Hypothalamus (tissue), 51 donors: ENCODE measurements at regions not wholly inside any gene's neighbourhood (a gene's known extent, or its start where the extent isn't known, plus 50 kb on each side); places are given as distances from the start of the nearest gene placed in this dataset.

Experiments
- DNase-seq, 51 donors: peaks; one replicate each; lab custom pipeline; 2025; lab: John Stamatoyannopoulos, UW

DNA sequence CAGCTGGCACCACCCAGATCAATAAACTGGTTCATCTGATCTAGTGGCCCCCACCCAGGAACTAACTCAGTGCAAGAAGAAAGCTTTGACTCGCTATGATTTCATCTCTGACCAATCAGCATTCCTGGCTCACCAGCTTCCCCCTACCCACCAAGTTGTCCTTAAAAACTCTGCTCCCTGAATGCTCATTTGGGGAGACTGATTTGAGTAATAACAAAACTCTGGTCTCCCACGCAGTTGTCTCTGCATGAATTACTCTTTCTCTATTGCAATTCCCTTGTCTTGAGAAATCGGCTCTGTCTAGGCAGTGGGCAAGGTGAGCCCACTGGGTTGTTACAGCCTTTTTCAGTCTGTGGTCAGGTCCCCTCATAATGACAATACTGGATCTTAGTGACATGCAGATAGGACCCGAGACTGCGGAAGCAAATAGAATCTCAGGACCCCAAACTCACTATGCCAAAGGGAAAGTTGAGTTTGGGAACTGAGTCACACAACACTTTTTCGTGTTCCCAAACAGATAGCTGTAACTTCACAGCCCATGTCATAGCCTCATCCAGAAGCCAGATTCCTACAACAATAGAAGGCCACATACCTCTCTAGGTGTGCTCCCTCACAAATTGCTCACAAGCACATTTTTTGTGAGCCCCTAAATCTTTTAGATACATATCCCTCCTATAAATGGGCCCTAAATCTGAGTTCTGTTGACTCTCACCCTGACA lies 175.2 kb upstream of the RAI14 start:
- no peak for DNase-seq

DNA sequence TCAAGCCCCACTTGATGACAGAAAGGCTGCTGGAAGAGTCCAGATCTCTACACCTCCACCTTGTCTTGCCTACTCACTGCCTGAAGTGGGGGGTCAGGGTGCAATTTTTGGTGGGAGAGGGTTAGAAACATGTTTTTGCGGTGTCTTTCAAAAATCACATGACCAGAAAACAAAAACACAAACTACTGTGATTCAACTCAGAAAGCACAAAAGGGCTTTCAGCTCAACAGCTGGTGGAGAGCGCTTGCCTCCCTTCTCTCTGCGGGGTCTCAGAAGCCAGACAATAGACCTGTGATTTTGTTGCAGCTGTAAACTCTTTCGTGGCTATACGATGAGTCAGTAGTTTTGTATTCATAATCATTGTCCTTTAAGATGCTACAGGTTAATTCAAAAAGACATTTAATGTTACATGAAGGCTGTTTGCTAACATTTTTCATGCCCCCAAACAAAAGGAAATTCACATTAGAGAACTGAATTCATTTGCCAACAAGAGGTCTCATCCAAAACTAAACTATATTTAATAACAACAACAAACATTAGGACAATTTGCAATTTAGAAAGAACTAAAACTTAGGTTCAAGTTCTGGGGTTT lies 172.6 kb upstream of the RAI14 start:
- peak in 18 of 51 donors; percentile 8 to 77 (median 26) for DNase-seq

DNA sequence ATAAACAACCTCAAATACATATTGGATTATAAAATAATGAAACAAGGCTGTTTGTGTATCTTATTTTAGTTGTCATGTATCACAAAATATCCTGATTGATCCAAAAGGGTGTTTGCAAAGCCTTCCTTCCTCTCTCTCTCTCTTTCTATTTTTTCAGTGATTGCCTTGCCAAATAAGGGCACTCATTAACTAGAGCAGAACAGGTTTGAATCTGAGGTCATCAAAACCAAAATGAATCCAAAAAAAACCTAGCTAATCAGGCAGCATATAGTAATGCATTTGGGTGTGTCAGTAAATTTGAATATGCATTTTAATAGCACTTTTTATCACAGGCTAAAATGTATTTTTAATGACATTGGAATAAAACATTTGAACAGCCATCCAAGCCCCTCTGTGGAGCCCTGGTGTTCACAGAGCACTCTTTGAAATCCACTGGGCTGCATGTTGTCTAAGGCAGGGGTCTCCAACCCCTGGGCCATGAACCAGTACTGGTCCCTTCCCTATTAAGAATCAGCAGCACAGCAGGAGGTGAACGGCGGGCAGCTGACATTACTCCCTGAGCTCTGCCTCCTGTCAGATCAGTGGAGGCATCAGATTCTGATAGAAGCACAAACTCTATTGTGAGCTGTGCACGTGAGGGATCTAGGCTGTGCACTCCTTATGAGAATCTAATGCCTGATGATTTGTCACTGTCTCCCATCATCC lies 171.8 kb upstream of the RAI14 start:
- peak in 1 of 51 donors; percentile 19 for DNase-seq

DNA sequence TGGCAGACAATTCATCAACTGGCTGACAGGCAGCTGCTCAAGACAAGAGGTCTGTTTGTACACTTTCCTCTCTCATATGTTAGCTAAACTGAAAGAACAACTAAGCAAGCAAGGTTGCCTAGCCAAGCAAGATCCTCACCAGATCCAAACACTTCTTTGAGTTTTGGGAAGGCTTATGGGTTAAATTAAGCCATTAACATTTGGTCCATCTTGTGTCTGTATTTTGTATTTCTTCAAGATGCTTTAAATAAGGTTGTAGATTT lies 170.4 kb upstream of the RAI14 start:
- DNase-seq: no peak

DNA sequence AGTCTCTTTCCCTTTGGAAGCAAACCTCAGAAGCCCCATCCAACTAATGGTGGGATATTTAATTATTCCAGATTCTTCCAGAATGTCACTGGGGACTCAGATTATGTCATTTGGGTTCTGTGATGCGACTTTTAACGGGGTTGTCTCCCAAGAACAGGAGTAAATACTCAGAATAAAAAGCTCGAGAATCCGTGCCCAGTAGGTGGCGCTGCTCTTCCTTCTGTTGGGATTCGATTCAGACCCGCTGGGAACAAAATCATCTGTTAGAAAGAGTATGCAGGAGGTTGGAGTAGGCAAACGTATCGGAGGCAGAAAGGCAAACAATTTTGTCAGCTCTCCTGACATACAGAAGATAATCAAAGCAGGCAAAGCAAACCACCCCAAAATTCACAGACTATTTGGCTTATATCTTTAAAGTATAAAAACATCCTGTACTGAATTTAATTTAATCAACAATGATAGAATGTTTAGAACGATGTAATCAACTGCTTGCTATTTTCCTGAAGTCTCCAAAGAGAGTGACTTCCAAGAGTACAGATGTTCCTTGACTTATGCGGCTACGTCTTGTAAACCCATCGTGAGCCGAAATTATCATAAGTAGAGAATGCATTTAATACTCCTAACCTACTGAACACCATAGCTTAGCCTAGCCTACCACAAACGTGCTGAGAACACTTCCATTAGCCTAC lies 169.8 kb upstream of the RAI14 start:
- peak in 49 of 51 donors; percentile 15 to 91 (median 67) for DNase-seq

DNA sequence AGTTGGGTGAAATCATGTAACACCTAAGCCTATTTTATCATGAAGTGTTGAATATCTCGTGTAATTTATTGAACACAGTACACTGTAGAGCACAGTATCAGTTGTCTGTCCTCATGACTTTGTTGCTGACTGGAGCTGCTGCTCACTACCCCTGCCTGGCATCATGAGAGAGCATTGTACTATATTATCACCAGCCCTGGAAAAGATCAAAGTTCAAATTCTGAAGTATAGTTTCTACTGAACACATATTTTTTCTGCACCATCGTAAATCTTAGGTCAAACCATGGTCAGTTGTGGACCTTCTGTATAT lies 169.3 kb upstream of the RAI14 start:
- no peak for DNase-seq

DNA sequence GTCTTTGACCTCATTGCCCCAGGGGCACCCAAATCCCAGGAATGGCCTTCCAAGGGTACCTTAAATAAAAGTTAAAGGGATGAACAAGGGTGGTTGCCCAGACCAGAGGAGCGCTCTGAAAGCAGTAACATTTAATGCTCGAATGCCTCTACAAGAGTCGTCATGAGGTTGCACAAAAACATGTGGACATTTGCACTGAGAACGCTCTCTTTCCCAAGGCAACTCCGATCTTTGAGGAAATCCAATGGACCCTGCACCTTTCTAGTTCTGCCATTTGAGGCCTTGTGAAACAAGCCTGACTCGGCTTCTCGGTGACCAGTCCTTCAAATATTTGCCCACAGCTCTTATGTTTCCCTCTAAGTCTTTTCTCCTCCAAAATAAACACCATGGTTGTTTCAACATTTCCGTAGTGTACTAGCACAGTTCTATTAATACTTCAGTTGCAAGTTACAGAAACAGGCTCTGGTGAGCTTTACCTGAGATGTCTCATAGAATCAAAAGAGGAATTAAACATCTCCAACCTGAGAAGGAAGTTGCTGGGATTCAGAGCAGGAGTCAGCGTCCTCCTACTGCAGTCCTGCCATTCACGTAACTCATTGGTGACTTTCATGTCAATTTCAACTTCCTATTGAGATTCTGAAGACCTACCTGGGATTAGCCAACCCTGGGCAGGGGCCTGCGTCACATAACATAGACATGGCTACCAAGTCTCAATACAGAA lies 168.8 kb upstream of the RAI14 start:
- DNase-seq: no peak

DNA sequence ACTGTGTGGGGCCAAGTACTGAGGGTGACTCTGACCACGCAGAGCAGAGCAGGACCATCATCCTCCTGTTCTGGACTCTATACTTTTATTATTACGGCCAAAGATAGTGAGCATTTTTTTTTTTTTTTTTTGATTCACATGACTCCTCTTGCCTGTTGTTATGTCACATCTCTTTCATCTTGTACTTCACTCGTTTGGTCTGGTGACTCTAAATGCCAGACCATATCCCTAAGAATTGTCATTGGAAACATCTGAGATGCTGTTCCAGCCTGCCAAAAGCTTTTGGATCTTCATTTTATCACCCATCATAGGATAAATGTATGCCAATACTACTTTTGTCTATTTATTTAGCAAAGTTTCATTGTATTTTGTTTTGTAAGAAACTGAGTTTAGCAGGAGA lies 168.2 kb upstream of the RAI14 start:
- no peak for DNase-seq

DNA sequence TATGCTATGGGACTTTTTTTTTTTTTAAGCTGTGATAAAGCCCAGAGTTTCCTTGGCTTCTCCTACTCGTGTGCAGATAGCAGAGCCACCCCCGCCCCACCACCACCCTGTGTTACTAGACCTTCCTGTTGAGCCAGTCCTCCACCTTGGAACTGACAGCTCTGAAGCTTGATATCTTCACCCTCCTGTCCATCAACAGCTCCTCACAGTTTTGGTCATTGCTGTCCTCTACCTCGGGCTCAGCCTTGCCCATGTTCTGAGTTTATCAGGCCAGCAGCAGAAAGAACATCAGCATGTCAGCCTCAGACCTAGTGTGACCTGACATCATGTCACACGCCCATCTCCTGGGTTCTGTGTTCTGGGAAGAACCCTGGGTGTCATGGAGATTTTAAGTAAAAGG lies 167.1 kb upstream of the RAI14 start:
- no peak for DNase-seq

DNA sequence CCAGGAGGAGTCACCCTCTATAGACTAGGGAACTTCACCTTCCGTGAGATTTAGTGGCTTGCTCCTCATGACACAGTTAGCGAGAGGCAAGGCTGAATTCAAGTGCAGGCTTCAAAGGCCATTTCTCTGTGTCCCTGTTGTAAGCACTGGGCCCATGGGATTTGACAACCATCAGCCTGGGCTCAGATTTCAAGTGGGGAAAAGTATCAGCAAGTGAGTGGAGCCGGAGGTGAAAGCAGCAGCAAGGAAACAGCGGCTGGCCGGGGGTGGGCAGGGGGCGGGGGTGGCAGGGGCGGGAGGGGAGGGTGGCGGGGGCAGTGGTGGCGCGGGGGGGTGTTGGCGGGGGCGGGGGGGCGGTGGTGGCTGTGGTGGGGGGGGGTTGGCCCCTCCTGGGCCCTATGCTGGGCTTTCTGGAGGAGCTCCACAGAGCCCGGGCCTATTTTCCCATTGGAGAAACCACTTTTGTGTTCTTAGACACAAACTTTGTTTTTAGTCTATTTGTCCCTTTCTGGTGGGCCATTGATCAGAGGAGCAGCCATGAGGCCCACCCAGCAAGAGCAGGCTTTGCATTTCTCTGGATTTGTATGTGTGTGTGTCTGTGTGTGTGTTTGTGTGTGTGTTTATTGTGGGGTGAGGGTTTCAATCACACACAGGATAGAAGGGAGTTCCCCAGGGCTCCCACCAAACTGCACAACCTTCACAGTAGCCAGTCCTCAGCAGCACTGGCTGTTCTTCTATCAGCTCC lies 165.4 kb upstream of the RAI14 start:
- no peak for DNase-seq

DNA sequence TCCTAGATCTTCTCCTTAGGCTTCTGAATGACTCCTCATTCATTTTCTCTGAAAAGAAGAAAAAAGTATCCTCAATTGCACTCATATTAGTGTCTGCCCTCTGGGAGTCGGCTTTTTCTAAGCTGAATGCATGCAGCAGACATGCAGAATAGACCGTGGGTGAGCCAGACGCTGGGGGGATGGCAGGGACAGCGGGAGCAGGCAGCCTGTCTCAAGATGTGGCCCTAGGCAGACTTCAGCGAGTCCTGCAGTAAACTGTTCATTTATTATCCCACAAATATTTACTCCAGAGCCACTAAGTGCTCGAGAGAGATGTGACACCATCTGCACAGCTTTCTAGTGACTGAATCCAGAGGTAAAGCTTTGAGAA lies 164.9 kb upstream of the RAI14 start:
- DNase-seq: no peak

DNA sequence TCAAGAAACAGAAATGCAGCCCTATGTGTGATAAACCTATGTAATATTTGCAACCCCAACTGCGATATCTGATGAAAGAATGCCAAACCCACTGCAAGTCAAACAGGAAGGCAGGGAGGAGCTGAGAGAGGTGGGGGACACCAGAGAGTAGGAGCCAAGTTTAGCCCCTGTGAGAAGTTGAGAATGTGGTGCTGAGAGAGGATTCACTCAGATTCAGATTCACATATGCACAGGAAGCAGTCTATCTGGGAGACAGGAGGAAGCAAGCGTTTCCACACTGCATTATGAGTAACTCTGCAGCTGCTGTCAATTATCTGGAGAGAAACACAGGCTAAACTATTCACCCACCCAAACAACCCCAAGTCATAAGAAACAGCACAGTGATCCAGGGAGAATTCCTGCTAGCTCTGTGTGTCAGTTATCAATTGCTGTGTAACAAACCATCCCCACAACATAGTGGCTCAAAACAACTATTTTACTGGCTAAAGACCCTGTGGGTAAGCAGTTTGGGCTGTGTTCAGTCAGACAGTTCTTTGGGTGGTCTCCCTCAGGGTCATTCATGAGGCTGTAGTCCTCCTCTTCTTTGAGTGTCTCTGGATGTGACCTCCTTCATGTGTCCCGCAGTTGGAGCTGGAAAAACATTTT lies 161.9 kb upstream of the RAI14 start:
- no peak for DNase-seq

DNA sequence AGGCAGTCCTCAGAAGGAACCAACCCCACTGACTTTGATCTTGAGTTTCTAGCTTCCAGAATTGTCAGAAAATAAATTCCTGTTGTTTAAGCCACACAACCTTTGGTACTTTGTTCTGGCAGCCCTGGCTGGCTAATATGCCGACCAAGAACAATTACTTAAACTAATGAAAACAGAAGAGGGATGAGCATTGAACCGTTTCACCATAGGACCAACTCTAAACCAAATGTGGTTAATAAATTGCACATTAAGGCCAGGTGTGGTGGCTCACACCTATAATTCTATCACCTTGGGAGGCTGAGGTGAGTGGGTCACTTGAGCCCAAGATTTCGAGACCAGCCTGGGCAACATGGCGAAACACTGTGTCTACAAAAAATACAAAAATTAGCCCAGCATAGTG lies 160.9 kb upstream of the RAI14 start:
- no peak for DNase-seq

DNA sequence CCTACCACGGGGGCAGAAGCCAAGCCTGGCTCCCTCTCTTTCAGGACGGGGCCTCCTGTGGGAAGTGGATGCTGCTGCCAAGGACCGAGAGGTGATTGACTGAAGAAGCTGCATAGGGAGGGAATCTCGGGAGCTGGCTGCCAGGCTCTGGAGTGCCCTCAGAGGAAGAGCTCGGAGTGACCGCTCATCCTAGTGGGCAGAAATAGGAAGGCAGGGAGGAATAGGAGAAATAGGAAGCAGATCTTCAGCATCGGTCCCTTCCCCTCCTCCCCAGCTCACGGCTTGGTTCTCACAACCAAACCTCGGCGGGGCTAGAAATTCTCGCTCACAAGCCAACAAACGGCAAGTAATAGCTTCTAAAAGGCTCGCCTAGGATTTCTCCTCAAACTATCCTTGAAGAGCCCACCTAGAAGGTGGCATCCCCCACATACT lies 159.9 kb upstream of the RAI14 start:
- no peak for DNase-seq

DNA sequence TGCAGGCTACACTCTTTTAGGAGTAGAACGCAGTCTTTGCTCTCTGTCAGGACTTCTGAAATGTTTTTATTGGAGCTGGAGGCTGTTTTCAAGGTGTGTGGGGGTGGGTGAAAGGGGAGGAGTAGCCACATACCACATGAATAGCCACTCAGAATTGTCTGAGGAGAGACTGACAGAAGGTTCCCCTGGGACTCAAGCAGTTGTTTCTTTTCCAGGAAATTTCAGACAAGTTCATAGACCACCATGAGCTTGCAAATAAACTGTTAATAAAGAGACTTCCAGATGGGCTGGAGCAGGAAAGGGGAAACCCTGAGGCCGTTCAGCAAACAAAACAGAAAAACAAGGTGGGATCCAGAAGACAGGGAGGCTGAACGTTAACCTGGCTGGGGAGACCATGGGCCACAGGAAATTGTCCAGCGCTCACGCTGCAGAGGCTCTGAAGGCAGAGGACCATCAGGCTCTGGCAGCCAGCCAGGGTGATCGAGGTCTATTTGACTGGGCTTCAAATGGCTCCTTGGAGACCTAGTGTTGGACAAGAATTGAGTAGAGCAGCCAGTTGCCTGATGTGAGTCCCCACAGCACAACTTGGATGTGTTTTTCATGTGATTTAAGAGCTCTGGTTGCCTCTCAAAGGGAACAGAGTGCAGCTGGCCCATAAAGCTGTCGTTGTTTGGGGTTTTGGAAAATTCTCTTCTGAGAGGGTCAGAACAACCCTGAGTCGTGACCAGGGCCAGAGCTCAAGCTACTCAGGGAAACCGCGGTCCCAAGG lies 159.2 kb upstream of the RAI14 start:
- no peak for DNase-seq

DNA sequence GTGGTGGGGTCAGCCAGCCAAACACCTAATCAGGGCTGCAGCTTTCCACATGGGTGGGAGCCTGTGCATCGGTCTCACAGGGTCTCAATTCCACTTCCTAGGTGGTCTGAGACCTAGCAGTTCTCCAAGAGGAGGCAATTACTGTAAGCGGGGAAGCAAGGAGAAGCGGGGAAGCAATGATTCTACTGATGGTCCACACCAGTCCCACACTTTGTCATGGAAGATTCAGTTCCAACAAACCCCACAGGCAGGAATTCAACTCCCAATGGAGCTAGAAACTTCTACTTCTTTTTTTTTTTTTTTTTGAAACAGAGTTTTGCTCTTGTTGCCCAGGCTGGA lies 158.7 kb upstream of the RAI14 start:
- no peak for DNase-seq

DNA sequence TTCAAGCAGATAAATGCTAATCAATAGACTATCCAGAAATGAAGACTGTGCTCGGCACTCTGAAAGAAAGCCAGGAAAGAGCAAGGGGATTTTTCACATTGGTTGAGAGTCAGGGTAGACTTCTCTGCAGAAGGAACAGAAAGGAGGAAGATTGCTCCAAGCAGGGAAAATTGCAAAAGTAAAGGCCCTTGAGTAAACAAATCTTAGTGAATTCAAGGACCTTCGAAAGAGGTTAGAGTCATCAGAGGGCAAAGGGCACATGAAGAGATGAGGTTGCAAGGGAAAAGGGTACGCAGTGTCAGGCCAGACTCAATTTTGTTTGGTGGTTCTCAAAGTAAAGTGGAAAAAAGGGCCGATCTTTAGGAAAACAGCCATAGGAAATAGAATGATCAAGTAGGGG lies 157.6 kb upstream of the RAI14 start:
- no peak for DNase-seq

DNA sequence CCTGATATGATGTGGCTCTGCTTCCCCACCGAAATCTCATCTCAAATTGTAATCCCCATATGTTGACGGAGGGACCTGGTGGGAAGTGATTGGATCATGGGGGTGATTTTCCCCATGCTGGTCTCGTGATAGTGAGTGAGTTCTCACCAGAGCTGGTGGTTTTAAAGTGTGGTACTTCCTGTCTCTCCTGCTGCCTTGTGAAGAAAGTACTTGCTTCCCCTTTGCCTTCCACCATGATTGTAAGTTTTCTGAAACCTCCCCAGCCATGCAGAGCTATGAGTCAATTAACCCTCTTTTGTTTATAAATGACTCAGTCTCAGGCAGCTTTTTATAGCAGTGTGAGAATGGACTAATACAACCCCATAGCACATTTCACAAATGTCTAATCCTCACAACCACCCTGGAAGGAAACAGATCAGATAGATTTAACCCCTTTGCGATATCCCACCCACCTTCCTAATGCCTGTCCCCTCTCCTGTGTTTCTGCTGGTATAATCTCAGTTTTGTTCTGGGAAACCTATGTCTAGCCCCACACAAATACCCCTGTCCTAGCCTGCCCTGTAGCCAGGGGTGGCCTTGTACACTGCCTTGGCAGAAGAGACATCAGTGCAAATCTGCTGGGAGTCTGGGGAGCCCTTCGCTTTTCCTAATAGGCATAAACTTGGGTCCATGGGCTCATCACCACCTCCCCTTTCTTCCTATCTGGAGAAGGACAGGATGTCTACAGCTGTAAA lies 157.0 kb upstream of the RAI14 start:
- no peak for DNase-seq
